ENCODE measurements at regions not wholly inside any gene's neighbourhood (a gene's known extent, or its start where the extent isn't known, plus 50 kb on each side); places are given as distances from the start of the nearest gene placed in this dataset.

- no peak for TF ChIP-seq EZH2phosphoT487 (IDR thresholded peaks at IDR 0.05)
- TF ChIP-seq, protein P1, sequence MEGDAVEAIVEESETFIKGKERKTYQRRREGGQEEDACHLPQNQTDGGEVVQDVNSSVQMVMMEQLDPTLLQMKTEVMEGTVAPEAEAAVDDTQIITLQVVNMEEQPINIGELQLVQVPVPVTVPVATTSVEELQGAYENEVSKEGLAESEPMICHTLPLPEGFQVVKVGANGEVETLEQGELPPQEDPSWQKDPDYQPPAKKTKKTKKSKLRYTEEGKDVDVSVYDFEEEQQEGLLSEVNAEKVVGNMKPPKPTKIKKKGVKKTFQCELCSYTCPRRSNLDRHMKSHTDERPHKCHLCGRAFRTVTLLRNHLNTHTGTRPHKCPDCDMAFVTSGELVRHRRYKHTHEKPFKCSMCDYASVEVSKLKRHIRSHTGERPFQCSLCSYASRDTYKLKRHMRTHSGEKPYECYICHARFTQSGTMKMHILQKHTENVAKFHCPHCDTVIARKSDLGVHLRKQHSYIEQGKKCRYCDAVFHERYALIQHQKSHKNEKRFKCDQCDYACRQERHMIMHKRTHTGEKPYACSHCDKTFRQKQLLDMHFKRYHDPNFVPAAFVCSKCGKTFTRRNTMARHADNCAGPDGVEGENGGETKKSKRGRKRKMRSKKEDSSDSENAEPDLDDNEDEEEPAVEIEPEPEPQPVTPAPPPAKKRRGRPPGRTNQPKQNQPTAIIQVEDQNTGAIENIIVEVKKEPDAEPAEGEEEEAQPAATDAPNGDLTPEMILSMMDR (IDR thresholded peaks at IDR 0.05) = no peak
Observed at GRCh38 chr18:30234755-30235154, 807.8 kb downstream of the DSC3 start.
